Astrocyte (in vitro differentiated cells and primary cell): ENCODE measurements at regions not wholly inside any gene's neighbourhood (a gene's known extent, or its start where the extent isn't known, plus 50 kb on each side); places are given as distances from the start of the nearest gene placed in this dataset.
"Not testable (repeated sequence)": the region's sequence is repeated elsewhere in the genome, so short reads cannot be mapped to it uniquely, and the experiment has no call there.

Experiments
- DNase-seq: peaks from one replicate; pipeline ENCODE4 v3.0.0-alpha.2; 2010; ENCODE audit warnings: low read depth
- FAIRE-seq: peaks from 2 replicates; lab custom pipeline; 2011; peaks lifted over from hg19 to GRCh38; lab: Jason Lieb, UNC
- H2AFZ ChIP-seq: 2 replicates; pipeline ENCODE4 v1.6.0; 2012; ENCODE audit warnings: low read depth, low read length, inconsistent platforms
- H3K27ac ChIP-seq: 2 replicates; pipeline ENCODE4 v1.5.1; 2011; ENCODE audit warnings: low read depth, low read length, inconsistent platforms
- H3K27me3 ChIP-seq: 2 replicates; pipeline ENCODE4 v1.6.0; 2011; ENCODE audit warnings: low read length, inconsistent platforms; ENCODE audit not compliant: insufficient read depth
- H3K36me3 ChIP-seq: 2 replicates; pipeline ENCODE4 v1.5.1; 2011; ENCODE audit warnings: low read length, inconsistent platforms; ENCODE audit not compliant: insufficient read depth
- H3K4me1 ChIP-seq: 2 replicates; pipeline ENCODE4 v1.5.1; 2011; ENCODE audit warnings: low read length, inconsistent platforms; ENCODE audit not compliant: insufficient read depth
- H3K4me2 ChIP-seq: 2 replicates; pipeline ENCODE4 v1.6.0; 2012; ENCODE audit warnings: low read length, inconsistent platforms
- H3K4me3 ChIP-seq: 2 replicates; pipeline ENCODE4 v1.5.1; 2011; ENCODE audit warnings: low read depth, mild to moderate bottlenecking, low read length, inconsistent platforms; ENCODE audit not compliant: insufficient read depth
- H3K79me2 ChIP-seq: 2 replicates; pipeline ENCODE4 v1.6.0; 2012; ENCODE audit warnings: mild to moderate bottlenecking, low read length, inconsistent platforms; ENCODE audit not compliant: insufficient read depth
- H3K9ac ChIP-seq: 2 replicates; pipeline ENCODE4 v1.6.0; 2012; ENCODE audit warnings: mild to moderate bottlenecking, low read length, inconsistent platforms
- H3K9me3 ChIP-seq: 2 replicates; pipeline ENCODE4 v1.5.1; 2012; ENCODE audit warnings: low read depth, mild to moderate bottlenecking, low read length, inconsistent platforms; ENCODE audit not compliant: insufficient read depth
- H4K20me1 ChIP-seq: 2 replicates; pipeline ENCODE4 v1.6.0; 2012; ENCODE audit warnings: low read length, inconsistent platforms; ENCODE audit not compliant: insufficient read depth
- H3K27ac Mint-ChIP-seq: one replicate; pipeline ENCODE4 v1.8.0; 2021; ENCODE audit warnings: mild to moderate bottlenecking, mixed read lengths; ENCODE audit not compliant: unreplicated experiment
- H3K27me3 Mint-ChIP-seq: one replicate; pipeline ENCODE4 v1.8.0; 2021; ENCODE audit warnings: low read depth, mixed read lengths; ENCODE audit not compliant: unreplicated experiment
- H3K36me3 Mint-ChIP-seq: one replicate; pipeline ENCODE4 v1.8.0; 2021; ENCODE audit warnings: low read depth, mixed read lengths; ENCODE audit not compliant: unreplicated experiment
- H3K4me1 Mint-ChIP-seq: one replicate; pipeline ENCODE4 v1.8.0; 2021; ENCODE audit warnings: low read depth, mixed read lengths; ENCODE audit not compliant: unreplicated experiment
- H3K4me3 Mint-ChIP-seq: one replicate; pipeline ENCODE4 v1.8.0; 2021; ENCODE audit warnings: mild to moderate bottlenecking, moderate library complexity, mixed read lengths; ENCODE audit not compliant: unreplicated experiment
- H3K9me3 Mint-ChIP-seq: one replicate; pipeline ENCODE4 v1.8.0; 2021; ENCODE audit warnings: mild to moderate bottlenecking, mixed read lengths; ENCODE audit not compliant: unreplicated experiment
- EZH2 ChIP-seq: IDR thresholded peaks from 2 replicates; pipeline ENCODE4 v1.6.1; 2012; ENCODE audit warnings: mild to moderate bottlenecking, low read length, inconsistent platforms; ENCODE audit not compliant: insufficient read depth
- TF ChIP-seq, protein P1 (sequence below): IDR thresholded peaks from 2 replicates; pipeline ENCODE4 v1.5.1; 2011; ENCODE audit warnings: low read depth, mild to moderate bottlenecking, inconsistent platforms, low read length, moderate library complexity; ENCODE audit not compliant: insufficient read depth

DNA sequence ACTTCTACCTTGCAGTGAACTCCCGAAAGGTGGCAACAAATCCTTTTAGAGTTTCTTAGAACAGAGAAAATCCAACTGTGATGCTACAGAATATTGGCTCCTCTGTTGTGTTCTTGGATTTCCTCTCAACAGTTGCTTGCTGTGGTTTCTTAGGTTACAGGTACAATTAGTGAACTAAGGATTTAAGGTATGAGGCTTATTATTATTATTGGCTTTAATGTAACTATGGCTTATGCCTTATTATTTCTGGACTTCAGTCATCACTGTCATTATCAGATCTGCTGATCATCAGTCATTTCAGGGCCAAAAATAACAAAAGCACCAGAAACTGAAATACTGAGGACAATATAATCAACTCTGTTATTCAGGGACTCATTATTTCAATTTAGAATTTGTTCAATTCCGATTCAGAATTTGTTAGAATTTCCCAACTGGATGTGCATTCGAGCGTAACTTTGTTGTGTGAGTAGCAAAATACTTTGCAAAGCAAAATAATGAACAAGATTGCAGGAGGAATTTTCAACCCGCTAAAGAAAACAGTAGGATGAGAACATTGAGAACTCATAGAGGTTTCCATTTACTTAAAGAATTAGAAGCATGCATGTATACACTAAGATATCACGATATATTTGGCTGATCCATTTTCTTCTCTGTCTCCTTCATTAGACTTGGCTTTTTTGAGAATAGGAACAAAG is 65.5 kb upstream of the AK4 start:
- peaks cover 12% of the 10 kb centered on the region for H3K9me3 Mint-ChIP-seq
- no peak overlapping the region for H3K27ac Mint-ChIP-seq
- FAIRE-seq (no peak), DNase-seq (no peak)
- H3K9me3 ChIP-seq: no peaks in the 10 kb centered on the region
- H3K36me3 Mint-ChIP-seq: peaks cover 1% of the 10 kb centered on the region
- no peak overlapping the region for H3K27ac ChIP-seq
- no peak overlapping the region for H3K4me2 ChIP-seq
- H3K36me3 ChIP-seq: no peaks in the 10 kb centered on the region
- H3K79me2 ChIP-seq: no peaks in the 10 kb centered on the region
- no peak overlapping the region for H3K9ac ChIP-seq
- no peaks in the 10 kb centered on the region for H3K27me3 ChIP-seq
- H3K4me3 Mint-ChIP-seq: no peak overlapping the region
- H3K4me1 ChIP-seq: no peaks in the 10 kb centered on the region
- H2AFZ ChIP-seq: no peak overlapping the region
- TF ChIP-seq EZH2: no peak
- TF ChIP-seq, protein P1, sequence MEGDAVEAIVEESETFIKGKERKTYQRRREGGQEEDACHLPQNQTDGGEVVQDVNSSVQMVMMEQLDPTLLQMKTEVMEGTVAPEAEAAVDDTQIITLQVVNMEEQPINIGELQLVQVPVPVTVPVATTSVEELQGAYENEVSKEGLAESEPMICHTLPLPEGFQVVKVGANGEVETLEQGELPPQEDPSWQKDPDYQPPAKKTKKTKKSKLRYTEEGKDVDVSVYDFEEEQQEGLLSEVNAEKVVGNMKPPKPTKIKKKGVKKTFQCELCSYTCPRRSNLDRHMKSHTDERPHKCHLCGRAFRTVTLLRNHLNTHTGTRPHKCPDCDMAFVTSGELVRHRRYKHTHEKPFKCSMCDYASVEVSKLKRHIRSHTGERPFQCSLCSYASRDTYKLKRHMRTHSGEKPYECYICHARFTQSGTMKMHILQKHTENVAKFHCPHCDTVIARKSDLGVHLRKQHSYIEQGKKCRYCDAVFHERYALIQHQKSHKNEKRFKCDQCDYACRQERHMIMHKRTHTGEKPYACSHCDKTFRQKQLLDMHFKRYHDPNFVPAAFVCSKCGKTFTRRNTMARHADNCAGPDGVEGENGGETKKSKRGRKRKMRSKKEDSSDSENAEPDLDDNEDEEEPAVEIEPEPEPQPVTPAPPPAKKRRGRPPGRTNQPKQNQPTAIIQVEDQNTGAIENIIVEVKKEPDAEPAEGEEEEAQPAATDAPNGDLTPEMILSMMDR: no peak
- H3K27me3 Mint-ChIP-seq: no peaks in the 10 kb centered on the region
- H4K20me1 ChIP-seq: no peaks in the 10 kb centered on the region
- H3K4me3 ChIP-seq: no peak overlapping the region
- H3K4me1 Mint-ChIP-seq: peaks cover 7% of the 10 kb centered on the region

DNA sequence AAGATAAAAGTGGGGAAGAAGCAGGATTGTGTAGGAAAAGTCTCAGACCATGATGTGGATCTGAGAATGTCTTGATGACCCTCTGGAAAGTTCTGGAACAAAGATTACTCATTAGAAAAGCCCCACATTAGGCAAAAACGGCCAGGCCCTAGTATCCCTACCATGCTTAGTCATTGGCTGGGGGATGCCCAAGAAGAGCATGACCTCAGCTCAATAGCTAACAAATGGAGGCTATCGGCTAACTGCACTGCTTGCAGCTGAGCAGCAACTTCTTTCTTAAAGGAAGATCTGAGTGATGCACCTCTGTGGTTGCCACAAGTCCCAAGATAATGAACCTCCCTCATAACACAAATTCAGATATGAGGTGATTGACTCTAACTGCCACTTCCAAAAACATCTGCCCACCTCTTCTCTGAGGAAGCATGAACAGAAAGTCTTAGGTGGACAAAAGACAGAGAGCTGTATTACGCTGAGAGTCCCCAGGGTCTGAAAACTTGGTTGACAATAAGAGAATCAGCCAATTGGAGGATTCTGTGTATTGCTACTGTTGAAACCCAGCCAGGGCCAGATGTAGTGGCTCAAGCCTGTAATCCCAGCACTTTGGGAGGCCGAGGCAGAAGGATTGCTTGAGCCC is 64.6 kb upstream of the AK4 start:
- no peak overlapping the region for H2AFZ ChIP-seq
- no peaks in the 10 kb centered on the region for H3K9me3 ChIP-seq
- H3K4me1 ChIP-seq: no peaks in the 10 kb centered on the region
- H3K9me3 Mint-ChIP-seq: peaks cover 16% of the 10 kb centered on the region
- DNase-seq (no peak), FAIRE-seq (no peak)
- H3K27ac ChIP-seq: no peak overlapping the region
- no peak overlapping the region for H3K4me3 ChIP-seq
- H4K20me1 ChIP-seq: no peaks in the 10 kb centered on the region
- H3K79me2 ChIP-seq: no peaks in the 10 kb centered on the region
- no peak overlapping the region for H3K4me3 Mint-ChIP-seq
- peaks cover 7% of the 10 kb centered on the region for H3K4me1 Mint-ChIP-seq
- H3K9ac ChIP-seq: no peak overlapping the region
- H3K27me3 ChIP-seq: no peaks in the 10 kb centered on the region
- no peak for TF ChIP-seq EZH2
- TF ChIP-seq, protein P1: no peak
- H3K4me2 ChIP-seq: no peak overlapping the region
- no peaks in the 10 kb centered on the region for H3K27me3 Mint-ChIP-seq
- no peak overlapping the region for H3K27ac Mint-ChIP-seq
- H3K36me3 Mint-ChIP-seq: peaks cover 1% of the 10 kb centered on the region
- H3K36me3 ChIP-seq: no peaks in the 10 kb centered on the region

DNA sequence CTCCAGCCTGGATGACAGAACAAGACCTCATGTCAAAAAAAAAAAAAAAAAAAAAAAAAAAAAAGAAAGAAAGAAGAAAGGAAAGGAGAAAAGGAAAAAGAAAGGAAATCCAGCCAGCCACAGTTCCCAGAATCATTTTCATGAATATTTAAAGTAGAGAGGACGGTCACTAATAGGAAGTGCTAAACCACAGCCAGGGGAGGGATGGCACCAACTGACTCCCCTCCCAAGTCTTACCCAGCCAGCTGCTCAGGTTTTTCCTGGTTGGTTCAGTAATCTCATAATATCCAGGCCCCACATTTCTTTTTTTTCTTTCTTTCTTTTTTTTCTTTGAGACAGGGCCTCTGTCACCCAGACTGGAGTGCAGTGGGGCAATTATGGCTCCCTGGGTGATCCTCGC is 63.9 kb upstream of the AK4 start:
- Mint-ChIP-seq H3K27ac (no peak overlapping the region), H3K9me3 (peaks cover 16% of the 10 kb centered on the region), H3K36me3 (peaks cover 1% of the 10 kb centered on the region), H3K27me3 (no peaks in the 10 kb centered on the region), H3K4me3 (no peak overlapping the region), H3K4me1 (peaks cover 7% of the 10 kb centered on the region)
- no peak overlapping the region for H3K4me2 ChIP-seq
- FAIRE-seq (no peak), DNase-seq (no peak)
- no peaks in the 10 kb centered on the region for H3K27me3 ChIP-seq
- no peak for TF ChIP-seq EZH2
- TF ChIP-seq, protein P1: no peak
- no peak overlapping the region for H3K9ac ChIP-seq
- H4K20me1 ChIP-seq: no peaks in the 10 kb centered on the region
- H3K79me2 ChIP-seq: no peaks in the 10 kb centered on the region
- H3K27ac ChIP-seq: no peak overlapping the region
- H3K4me1 ChIP-seq: no peaks in the 10 kb centered on the region
- no peak overlapping the region for H2AFZ ChIP-seq
- H3K9me3 ChIP-seq: no peaks in the 10 kb centered on the region
- no peak overlapping the region for H3K4me3 ChIP-seq
- H3K36me3 ChIP-seq: no peaks in the 10 kb centered on the region

DNA sequence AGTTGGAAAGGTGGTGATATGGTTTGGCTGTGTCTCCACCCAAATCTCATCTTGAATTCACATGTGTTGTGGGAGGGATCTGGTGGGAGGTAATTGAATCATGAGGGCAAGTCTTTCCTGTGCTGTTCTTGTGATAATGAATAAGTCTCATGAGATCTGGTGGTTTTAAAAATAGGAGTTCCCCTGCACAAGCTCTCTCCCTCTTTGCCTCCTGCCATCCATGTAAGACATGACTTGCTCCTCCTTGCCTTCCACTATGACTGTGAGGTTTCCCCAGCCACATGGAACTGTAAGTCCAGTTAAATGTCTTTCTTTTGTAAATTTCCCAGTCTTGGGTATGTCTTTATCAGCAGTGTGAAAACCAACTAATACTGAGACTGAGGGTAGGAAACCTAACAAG is 60.5 kb upstream of the AK4 start:
- not testable (repeated sequence) for H3K27ac Mint-ChIP-seq, H3K27me3 Mint-ChIP-seq, H3K9ac ChIP-seq, H3K36me3 ChIP-seq, H3K4me1 Mint-ChIP-seq, H4K20me1 ChIP-seq, H3K9me3 ChIP-seq, H3K79me2 ChIP-seq, H3K4me2 ChIP-seq, H3K4me1 ChIP-seq, H3K27me3 ChIP-seq, H3K36me3 Mint-ChIP-seq, H3K4me3 ChIP-seq, H2AFZ ChIP-seq, DNase-seq, FAIRE-seq, H3K27ac ChIP-seq, H3K4me3 Mint-ChIP-seq
- H3K9me3 Mint-ChIP-seq: peaks cover 14% of the 10 kb centered on the region
